ENCODE measurements at regions not wholly inside any gene's neighbourhood (a gene's known extent, or its start where the extent isn't known, plus 50 kb on each side); places are given as distances from the start of the nearest gene placed in this dataset.

GRCh38 chr9:32837551-32838058 lies 54.3 kb downstream of the TMEM215 start:
- H3K27me3 Mint-ChIP-seq = peaks cover 9 to 10% of the 10 kb centered on the region in 2 donors
- no peaks in the 10 kb centered on the region for H3K9me3 Mint-ChIP-seq
- H3K4me3 Mint-ChIP-seq = no peak overlapping the region
- DNase-seq (no peak), ATAC-seq (replicated peaks) (no peak)
- no peak overlapping the region for H3K27ac Mint-ChIP-seq
- no peaks in the 10 kb centered on the region for H3K4me1 Mint-ChIP-seq
- H3K36me3 Mint-ChIP-seq = no peaks in the 10 kb centered on the region

- Mint-ChIP-seq H3K9me3 (no peaks in the 10 kb centered on the region), H3K27me3 (peaks cover 22 to 23% of the 10 kb centered on the region in 2 donors), H3K27ac (no peak overlapping the region)
Observed at GRCh38 chr9:32839013-32839885, 55.9 kb downstream of the TMEM215 start.

GRCh38 chr9:32841314-32841713 lies 58.0 kb downstream of the TMEM215 start:
- Mint-ChIP-seq H3K9me3 (peaks cover 7 to 9% of the 10 kb centered on the region in 2 donors), H3K4me1 (no peaks in the 10 kb centered on the region), H3K36me3 (peaks cover 0 to 2% of the 10 kb centered on the region in 2 donors), H3K4me3 (no peak overlapping the region), H3K27me3 (peaks cover 29 to 37% of the 10 kb centered on the region in 2 donors), H3K27ac (no peak overlapping the region)
- no peak for DNase-seq
- ATAC-seq (replicated peaks) = no peak

More at GRCh38 chr9:32839013-32839885, 55.9 kb downstream of the TMEM215 start:
- ATAC-seq (replicated peaks) (peak in 1 of 2 donors; percentile 51), DNase-seq (no peak)
- Mint-ChIP-seq H3K4me3 (no peak overlapping the region), H3K36me3 (no peaks in the 10 kb centered on the region), H3K4me1 (no peaks in the 10 kb centered on the region)

- H3K9me3 Mint-ChIP-seq = peaks cover 11% of the 10 kb centered on the region in 2 donors
- ATAC-seq (replicated peaks) (no peak), DNase-seq (no peak)
- no peak overlapping the region for H3K4me3 Mint-ChIP-seq
- H3K27ac Mint-ChIP-seq = no peak overlapping the region
- peaks cover 0 to 3% of the 10 kb centered on the region in 2 donors for H3K36me3 Mint-ChIP-seq
- no peaks in the 10 kb centered on the region for H3K4me1 Mint-ChIP-seq
- peaks cover 34 to 48% of the 10 kb centered on the region in 2 donors for H3K27me3 Mint-ChIP-seq
Observed at GRCh38 chr9:32843295-32843694, 60.0 kb downstream of the TMEM215 start.

GRCh38 chr9:32844259-32844658 lies 60.9 kb downstream of the TMEM215 start:
- Mint-ChIP-seq H3K27me3 (peaks cover 43 to 55% of the 10 kb centered on the region in 2 donors), H3K9me3 (peaks cover 11% of the 10 kb centered on the region in 2 donors), H3K4me1 (no peaks in the 10 kb centered on the region), H3K27ac (no peak overlapping the region), H3K36me3 (peaks cover 0 to 3% of the 10 kb centered on the region in 2 donors), H3K4me3 (no peak overlapping the region)
- no peak for ATAC-seq (replicated peaks)
- no peak for DNase-seq

- Mint-ChIP-seq H3K9me3 (peaks cover 0 to 2% of the 10 kb centered on the region in 2 donors), H3K4me3 (no peak overlapping the region), H3K27me3 (peaks cover 3 to 15% of the 10 kb centered on the region in 2 donors), H3K27ac (no peak overlapping the region), H3K4me1 (no peaks in the 10 kb centered on the region), H3K36me3 (no peaks in the 10 kb centered on the region)
- no peak for ATAC-seq (replicated peaks)
- DNase-seq = no peak
Observed at GRCh38 chr9:32854271-32854670, 70.9 kb downstream of the TMEM215 start.

GRCh38 chr9:32855752-32856151 lies 72.4 kb downstream of the TMEM215 start:
- no peak overlapping the region for H3K27ac Mint-ChIP-seq
- no peaks in the 10 kb centered on the region for H3K4me1 Mint-ChIP-seq
- peaks cover 0 to 17% of the 10 kb centered on the region in 2 donors for H3K27me3 Mint-ChIP-seq
- H3K36me3 Mint-ChIP-seq = no peaks in the 10 kb centered on the region
- H3K4me3 Mint-ChIP-seq = no peak overlapping the region
- H3K9me3 Mint-ChIP-seq = peaks cover 0 to 2% of the 10 kb centered on the region in 2 donors
- ATAC-seq (replicated peaks) (no peak), DNase-seq (no peak)

- no peaks in the 10 kb centered on the region for H3K36me3 Mint-ChIP-seq
- no peaks in the 10 kb centered on the region for H3K9me3 Mint-ChIP-seq
- no peak for ATAC-seq (replicated peaks)
- H3K27ac Mint-ChIP-seq = no peak overlapping the region
- DNase-seq = no peak
- peaks cover 12 to 35% of the 10 kb centered on the region in 2 donors for H3K27me3 Mint-ChIP-seq
- no peak overlapping the region for H3K4me3 Mint-ChIP-seq
- H3K4me1 Mint-ChIP-seq = no peaks in the 10 kb centered on the region
Observed at GRCh38 chr9:32863291-32863690, 80.0 kb downstream of the TMEM215 start.

- no peak overlapping the region for H3K4me3 Mint-ChIP-seq
- H3K9me3 Mint-ChIP-seq = no peaks in the 10 kb centered on the region
- H3K27ac Mint-ChIP-seq = no peak overlapping the region
- DNase-seq (no peak), ATAC-seq (replicated peaks) (no peak)
- no peaks in the 10 kb centered on the region for H3K4me1 Mint-ChIP-seq
- no peaks in the 10 kb centered on the region for H3K36me3 Mint-ChIP-seq
- peaks cover 14 to 30% of the 10 kb centered on the region in 2 donors for H3K27me3 Mint-ChIP-seq
Observed at GRCh38 chr9:32864971-32865370, 81.6 kb downstream of the TMEM215 start.

GRCh38 chr9:32866273-32866672 lies 82.9 kb downstream of the TMEM215 start:
- H3K4me1 Mint-ChIP-seq = no peaks in the 10 kb centered on the region
- DNase-seq (no peak), ATAC-seq (replicated peaks) (peak; percentile 41 to 52)
- no peak overlapping the region for H3K4me3 Mint-ChIP-seq
- H3K27ac Mint-ChIP-seq = no peak overlapping the region
- H3K36me3 Mint-ChIP-seq = no peaks in the 10 kb centered on the region
- H3K27me3 Mint-ChIP-seq = peaks cover 20 to 30% of the 10 kb centered on the region in 2 donors
- H3K9me3 Mint-ChIP-seq = no peaks in the 10 kb centered on the region

- H3K27ac Mint-ChIP-seq = no peak overlapping the region
- H3K27me3 Mint-ChIP-seq = peaks cover 20 to 30% of the 10 kb centered on the region in 2 donors
- DNase-seq (no peak), ATAC-seq (replicated peaks) (no peak)
- no peaks in the 10 kb centered on the region for H3K9me3 Mint-ChIP-seq
- H3K4me1 Mint-ChIP-seq = no peaks in the 10 kb centered on the region
- no peak overlapping the region for H3K4me3 Mint-ChIP-seq
- no peaks in the 10 kb centered on the region for H3K36me3 Mint-ChIP-seq
Observed at GRCh38 chr9:32867026-32867425, 83.7 kb downstream of the TMEM215 start.

GRCh38 chr9:32867601-32868204 lies 84.4 kb downstream of the TMEM215 start:
- Mint-ChIP-seq H3K4me3 (no peak overlapping the region), H3K36me3 (no peaks in the 10 kb centered on the region), H3K9me3 (no peaks in the 10 kb centered on the region), H3K27me3 (peaks cover 20 to 30% of the 10 kb centered on the region in 2 donors), H3K4me1 (no peaks in the 10 kb centered on the region), H3K27ac (no peak overlapping the region)
- DNase-seq (no peak), ATAC-seq (replicated peaks) (no peak)

- no peak overlapping the region for H3K27ac Mint-ChIP-seq
- no peaks in the 10 kb centered on the region for H3K4me1 Mint-ChIP-seq
- H3K36me3 Mint-ChIP-seq = no peaks in the 10 kb centered on the region
- H3K4me3 Mint-ChIP-seq = no peak overlapping the region
- no peaks in the 10 kb centered on the region for H3K9me3 Mint-ChIP-seq
- no peak for ATAC-seq (replicated peaks)
- peaks cover 20 to 21% of the 10 kb centered on the region in 2 donors for H3K27me3 Mint-ChIP-seq
- no peak for DNase-seq
Observed at GRCh38 chr9:32869404-32869803, 86.1 kb downstream of the TMEM215 start.

GRCh38 chr9:32873131-32873530 lies 89.8 kb downstream of the TMEM215 start:
- no peak for ATAC-seq (replicated peaks)
- peaks cover 8 to 14% of the 10 kb centered on the region in 2 donors for H3K27me3 Mint-ChIP-seq
- no peak overlapping the region for H3K27ac Mint-ChIP-seq
- no peak overlapping the region for H3K4me3 Mint-ChIP-seq
- H3K36me3 Mint-ChIP-seq = no peaks in the 10 kb centered on the region
- no peaks in the 10 kb centered on the region for H3K4me1 Mint-ChIP-seq
- no peaks in the 10 kb centered on the region for H3K9me3 Mint-ChIP-seq
- no peak for DNase-seq

- Mint-ChIP-seq H3K4me1 (no peaks in the 10 kb centered on the region), H3K27me3 (peaks cover 8 to 14% of the 10 kb centered on the region in 2 donors), H3K27ac (no peak overlapping the region), H3K4me3 (no peak overlapping the region), H3K9me3 (no peaks in the 10 kb centered on the region), H3K36me3 (no peaks in the 10 kb centered on the region)
- DNase-seq (no peak), ATAC-seq (replicated peaks) (no peak)
Observed at GRCh38 chr9:32873553-32873952, 90.2 kb downstream of the TMEM215 start.

All from stimulated activated naive B cell treated with anti-CD40 and anti-IgM and Interleukin-4, amounts not matched to agents 10 μg/mL and 1 μg/mL and 100 μg/mL, for 72 hours (primary cell).